Keratinocyte (primary cell): ENCODE measurements at regions not wholly inside any gene's neighbourhood (a gene's known extent, or its start where the extent isn't known, plus 50 kb on each side); places are given as distances from the start of the nearest gene placed in this dataset.

Experiments used
- CTCF ChIP-seq, 3 experiments: IDR thresholded peaks in 1 of 3; conservative IDR thresholded peaks in 1 of 3; optimal IDR thresholded peaks in 1 of 3; 2 replicates in 2 of 3; 3 replicates in 1 of 3; pipeline versions ENCODE3 to v1.5.1; 2011; ENCODE audit warnings: low read length in 3 of 3, mild to moderate bottlenecking in 3 of 3, moderate library complexity in 2 of 3, control low read depth in 1 of 3, inconsistent platforms in 1 of 3; ENCODE audit not compliant: insufficient read depth in 2 of 3; ENCODE audit errors: extremely low read depth in 1 of 3
- EZH2 ChIP-seq: IDR thresholded peaks from one replicate; pipeline ENCODE4 v1.6.1; 2012; ENCODE audit warnings: inconsistent platforms, mild to moderate bottlenecking, low read length, moderate library complexity

- no peak for TF ChIP-seq CTCF (optimal IDR thresholded peaks at IDR 0.05 in 1 of 3, IDR thresholded peaks at IDR 0.05 in 1 of 3, conservative IDR thresholded peaks at IDR 0.05 in 1 of 3; ENCODE audit: extremely low read depth in 1 of 3, insufficient read depth in 2 of 3, low read length in 3 of 3)
- TF ChIP-seq EZH2: no peak
Observed at GRCh38 chr12:105479710-105480109, 149.2 kb downstream of the C12orf75 start.
